Kidney epithelial cell (primary cell): ENCODE measurements at regions not wholly inside any gene's neighbourhood (a gene's known extent, or its start where the extent isn't known, plus 50 kb on each side); places are given as distances from the start of the nearest gene placed in this dataset.

Experiments
- DNase-seq: peaks from one replicate; pipeline ENCODE4 v3.0.0-alpha.2; 2010; ENCODE audit warnings: low read depth
- H3K27me3 ChIP-seq: 2 replicates; pipeline ENCODE4 v1.6.0; 2011; ENCODE audit warnings: low read length; ENCODE audit not compliant: control insufficient read depth, insufficient read depth
- H3K36me3 ChIP-seq: 2 replicates; pipeline ENCODE4 v1.5.1; 2011; ENCODE audit warnings: low read length; ENCODE audit not compliant: control insufficient read depth, insufficient read depth
- H3K4me3 ChIP-seq: 2 replicates; pipeline ENCODE4 v1.5.1; 2011; ENCODE audit warnings: low read depth, mild to moderate bottlenecking, control low read depth, low read length
- CTCF ChIP-seq: IDR thresholded peaks from 2 replicates; pipeline ENCODE4 v1.5.1; 2011; ENCODE audit warnings: mild to moderate bottlenecking, moderate library complexity, low read length, control low read depth, inconsistent platforms; ENCODE audit not compliant: insufficient read depth, poor library complexity, severe bottlenecking

DNA sequence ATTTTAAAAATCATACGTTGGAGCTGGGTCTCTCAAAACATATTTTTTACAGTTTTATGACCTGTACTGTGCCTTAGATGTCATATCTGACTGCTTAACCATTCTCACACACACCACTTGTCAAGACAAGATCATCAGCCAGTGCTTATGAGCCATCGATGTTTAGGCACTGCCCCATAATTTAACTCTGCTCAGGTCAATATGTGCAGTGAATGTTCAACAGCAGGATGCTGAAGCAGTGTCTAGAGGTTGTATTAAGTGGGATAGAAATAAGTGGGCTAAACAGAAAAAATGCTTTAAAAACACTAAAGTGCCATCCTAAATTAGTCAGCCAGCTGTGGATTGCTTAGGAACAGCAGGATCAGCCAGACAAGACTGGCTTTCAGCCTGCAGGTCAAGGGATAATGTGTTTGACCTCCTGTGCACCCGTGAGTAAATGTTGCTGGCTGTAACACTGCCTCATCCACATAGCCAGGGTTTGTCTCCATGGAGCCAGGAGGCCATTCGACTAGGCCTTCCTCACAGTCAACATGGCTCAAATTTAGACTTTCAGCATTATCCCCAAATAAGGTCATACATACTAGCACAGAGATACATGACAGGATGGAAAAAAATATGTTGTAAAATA lies 139.0 kb upstream of the NXPH2 start:
- no peak for TF ChIP-seq CTCF
- DNase-seq = no peak

GRCh38 chr2:138910427-138910826 lies 130.2 kb upstream of the NXPH2 start:
- Histone ChIP-seq H3K27me3 (no peaks in the 10 kb centered on the region), H3K36me3 (no peaks in the 10 kb centered on the region), H3K4me3 (no peak overlapping the region)
- TF ChIP-seq CTCF = no peak
- no peak for DNase-seq

More for the DNA sequence above, 139.0 kb upstream of the NXPH2 start:
- Histone ChIP-seq H3K27me3 (no peaks in the 10 kb centered on the region), H3K4me3 (no peak overlapping the region), H3K36me3 (no peaks in the 10 kb centered on the region)

DNA sequence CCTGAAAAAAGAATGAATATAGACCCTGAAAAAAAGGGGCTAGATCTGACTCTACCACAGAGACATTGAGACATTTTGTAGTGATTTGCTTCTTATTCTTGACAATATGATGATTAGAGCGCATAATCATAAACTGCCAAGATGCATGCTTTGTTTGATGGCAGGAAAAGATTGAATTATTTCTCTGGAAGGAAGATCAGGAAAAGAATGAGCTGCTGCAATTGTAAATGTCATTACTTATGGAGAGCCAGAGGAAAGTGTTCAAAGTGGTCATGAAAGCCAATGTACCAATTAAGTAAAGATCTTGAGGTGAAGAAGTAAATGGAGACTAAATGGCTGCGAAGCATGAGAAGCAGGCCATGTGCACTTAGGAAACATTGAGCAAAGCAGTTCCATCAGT lies 126.4 kb upstream of the NXPH2 start:
- Histone ChIP-seq H3K36me3 (no peaks in the 10 kb centered on the region), H3K4me3 (no peak overlapping the region), H3K27me3 (no peaks in the 10 kb centered on the region)
- no peak for TF ChIP-seq CTCF
- DNase-seq = no peak

DNA sequence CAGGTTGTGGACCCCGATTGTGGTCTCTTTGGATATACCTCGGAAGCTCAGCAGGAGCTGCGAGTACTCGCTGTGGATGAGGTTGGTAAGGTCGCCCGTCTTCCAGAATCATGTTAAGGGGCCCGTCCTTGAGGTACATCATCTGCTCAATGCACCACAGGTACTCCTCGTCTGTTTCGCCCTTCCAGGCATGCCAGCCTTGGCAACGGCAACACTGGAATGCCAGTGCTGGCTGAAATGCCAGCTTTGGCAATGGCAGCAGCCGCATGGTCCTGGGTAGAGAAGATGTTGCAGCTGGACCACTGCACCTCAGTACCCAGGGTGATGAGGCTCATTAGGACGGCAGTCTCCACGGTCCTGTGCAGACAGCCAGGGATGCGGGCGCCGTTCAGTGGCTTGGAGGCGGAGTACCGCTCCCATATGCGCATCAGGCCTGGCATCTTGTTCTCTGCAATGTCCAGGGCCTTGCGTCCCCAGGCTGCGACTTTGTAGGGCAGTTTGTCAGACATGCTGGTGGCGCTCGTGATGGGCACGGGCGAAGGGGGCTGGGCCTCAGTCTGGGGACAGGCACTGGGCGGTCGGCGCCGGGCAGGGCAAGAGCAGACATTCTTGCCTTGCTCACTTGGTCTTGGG lies 122.2 kb upstream of the NXPH2 start:
- Histone ChIP-seq H3K27me3 (no peaks in the 10 kb centered on the region), H3K36me3 (no peaks in the 10 kb centered on the region), H3K4me3 (no peak overlapping the region)
- DNase-seq = no peak
- no peak for TF ChIP-seq CTCF

DNA sequence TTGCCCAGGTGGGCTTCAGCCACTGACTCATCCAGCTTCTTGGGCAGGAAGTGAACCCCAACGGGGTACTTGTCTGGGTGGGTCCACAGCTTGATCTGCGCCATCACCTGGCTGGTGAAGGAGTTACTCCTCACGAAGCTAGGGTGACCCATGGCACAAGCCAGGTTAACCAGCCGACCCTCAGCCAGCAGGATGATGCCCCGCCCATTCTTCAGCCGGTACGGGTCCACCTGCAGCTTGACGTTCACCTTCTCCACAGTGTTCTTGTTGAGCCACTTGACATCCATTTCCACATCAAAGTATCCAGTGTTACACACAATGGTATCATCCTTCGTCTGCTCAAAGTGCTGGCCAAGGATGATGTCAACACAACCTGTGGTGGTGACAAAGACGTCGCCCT lies 121.3 kb upstream of the NXPH2 start:
- Histone ChIP-seq H3K4me3 (no peak overlapping the region), H3K27me3 (no peaks in the 10 kb centered on the region), H3K36me3 (no peaks in the 10 kb centered on the region)
- DNase-seq = no peak
- no peak for TF ChIP-seq CTCF

GRCh38 chr2:138898855-138899254 lies 118.7 kb upstream of the NXPH2 start:
- TF ChIP-seq CTCF = no peak
- Histone ChIP-seq H3K4me3 (no peak overlapping the region), H3K36me3 (no peaks in the 10 kb centered on the region), H3K27me3 (no peaks in the 10 kb centered on the region)
- DNase-seq = no peak
